ENCODE measurements at regions not wholly inside any gene's neighbourhood (a gene's known extent, or its start where the extent isn't known, plus 50 kb on each side); places are given as distances from the start of the nearest gene placed in this dataset.
A peak's percentile ranks its signal among the peaks of the same experiment; 100 is the strongest.

DNA sequence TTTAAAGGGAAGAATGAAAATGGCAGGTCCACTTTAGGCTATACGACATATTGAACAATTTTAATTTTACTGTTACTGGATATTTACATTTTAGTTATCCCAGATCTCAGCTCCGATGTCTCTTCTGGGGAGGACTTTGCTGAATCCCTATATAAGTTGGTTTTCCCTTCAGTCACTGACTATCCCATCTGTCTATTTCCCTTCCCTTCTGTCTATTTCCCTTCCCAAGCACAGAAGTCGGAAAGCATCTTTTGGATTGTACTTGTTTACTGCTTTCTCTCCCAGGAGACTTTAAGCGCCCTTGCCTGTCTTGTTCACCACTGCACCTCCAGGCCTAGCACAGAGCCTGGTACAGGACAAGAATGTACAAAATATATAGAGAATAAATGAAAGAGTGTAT lies 165.8 kb upstream of the SALL4 start:
- TF ChIP-seq, protein P1, sequence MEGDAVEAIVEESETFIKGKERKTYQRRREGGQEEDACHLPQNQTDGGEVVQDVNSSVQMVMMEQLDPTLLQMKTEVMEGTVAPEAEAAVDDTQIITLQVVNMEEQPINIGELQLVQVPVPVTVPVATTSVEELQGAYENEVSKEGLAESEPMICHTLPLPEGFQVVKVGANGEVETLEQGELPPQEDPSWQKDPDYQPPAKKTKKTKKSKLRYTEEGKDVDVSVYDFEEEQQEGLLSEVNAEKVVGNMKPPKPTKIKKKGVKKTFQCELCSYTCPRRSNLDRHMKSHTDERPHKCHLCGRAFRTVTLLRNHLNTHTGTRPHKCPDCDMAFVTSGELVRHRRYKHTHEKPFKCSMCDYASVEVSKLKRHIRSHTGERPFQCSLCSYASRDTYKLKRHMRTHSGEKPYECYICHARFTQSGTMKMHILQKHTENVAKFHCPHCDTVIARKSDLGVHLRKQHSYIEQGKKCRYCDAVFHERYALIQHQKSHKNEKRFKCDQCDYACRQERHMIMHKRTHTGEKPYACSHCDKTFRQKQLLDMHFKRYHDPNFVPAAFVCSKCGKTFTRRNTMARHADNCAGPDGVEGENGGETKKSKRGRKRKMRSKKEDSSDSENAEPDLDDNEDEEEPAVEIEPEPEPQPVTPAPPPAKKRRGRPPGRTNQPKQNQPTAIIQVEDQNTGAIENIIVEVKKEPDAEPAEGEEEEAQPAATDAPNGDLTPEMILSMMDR (IDR thresholded peaks at IDR 0.05; ENCODE audit: borderline replicate concordance, extremely low read depth, low read length, poor library complexity, severe bottlenecking) = no peak
- TF ChIP-seq EZH2 (IDR thresholded peaks at IDR 0.05; ENCODE audit: borderline replicate concordance, low read depth, low read length, severe bottlenecking) = no peak
- H3K9ac ChIP-seq (ENCODE audit: low read depth, low read length) = no peak overlapping the region
- no peaks in the 10 kb centered on the region for H4K20me1 ChIP-seq (ENCODE audit: insufficient read depth, low read length)
- H3K79me2 ChIP-seq (ENCODE audit: insufficient read depth, low read length) = no peaks in the 10 kb centered on the region
- no peak overlapping the region for H3K4me2 ChIP-seq (ENCODE audit: insufficient read depth, low read length)
- DNase-seq = no peak
- no peaks in the 10 kb centered on the region for H3K36me3 ChIP-seq (ENCODE audit: insufficient read depth, low read length)
- H2AFZ ChIP-seq (ENCODE audit: low read depth, low read length) = no peak overlapping the region
- no peak for ATAC-seq (ENCODE audit: insufficient read depth, low read depth)
- H3K27me3 ChIP-seq (ENCODE audit: insufficient read depth, low read length, poor library complexity) = no peaks in the 10 kb centered on the region
- H3K9me3 ChIP-seq (ENCODE audit: insufficient read depth, low read length, severe bottlenecking) = no peaks in the 10 kb centered on the region
- no peak overlapping the region for H3K27ac ChIP-seq (ENCODE audit: low read length)
- no peaks in the 10 kb centered on the region for H3K4me1 ChIP-seq (ENCODE audit: insufficient read depth, low read length)
- no peak overlapping the region for H3K4me3 ChIP-seq (ENCODE audit: low read depth in 1 of 2, low read length in 2 of 2)

DNA sequence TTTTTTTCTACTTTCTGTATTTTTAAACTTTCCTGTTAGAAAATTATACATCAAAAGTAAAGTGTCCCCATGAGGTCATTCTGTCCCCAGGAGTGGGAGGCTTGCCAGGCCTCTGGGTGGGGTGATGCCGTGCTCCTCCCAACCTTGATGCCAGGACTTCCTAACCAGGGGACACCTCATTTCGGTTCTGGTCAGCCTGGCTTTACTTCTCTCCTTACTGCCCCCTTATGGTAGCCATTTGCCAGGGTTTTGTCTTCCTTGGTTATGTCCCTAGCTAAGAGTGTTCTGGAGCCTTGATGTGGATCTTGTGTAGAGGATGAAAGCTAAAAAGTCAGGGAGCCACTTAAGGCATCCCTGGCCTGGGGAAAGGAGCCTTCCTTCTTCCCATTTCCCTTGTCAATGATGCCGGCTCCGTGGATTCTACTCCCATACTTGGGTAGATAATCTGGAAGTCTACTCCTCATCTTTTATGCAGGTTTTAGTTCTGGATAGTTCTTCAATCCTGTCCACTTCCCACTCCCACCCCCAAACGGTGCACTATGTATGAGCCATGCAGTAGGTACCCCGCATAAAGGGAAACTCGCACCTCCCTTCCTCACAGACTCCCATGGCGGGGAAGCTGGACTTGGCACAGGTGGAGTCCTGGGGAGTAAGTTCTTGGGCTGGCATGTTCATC lies 164.1 kb upstream of the SALL4 start:
- Histone ChIP-seq H2AFZ (ENCODE audit: low read depth, low read length) (no peak overlapping the region), H3K4me3 (ENCODE audit: low read depth in 1 of 2, low read length in 2 of 2) (no peak overlapping the region), H3K27me3 (ENCODE audit: insufficient read depth, low read length, poor library complexity) (no peaks in the 10 kb centered on the region), H3K27ac (ENCODE audit: low read length) (no peak overlapping the region), H3K4me2 (ENCODE audit: insufficient read depth, low read length) (no peak overlapping the region), H3K4me1 (ENCODE audit: insufficient read depth, low read length) (no peaks in the 10 kb centered on the region), H3K79me2 (ENCODE audit: insufficient read depth, low read length) (no peaks in the 10 kb centered on the region), H4K20me1 (ENCODE audit: insufficient read depth, low read length) (no peaks in the 10 kb centered on the region), H3K9me3 (ENCODE audit: insufficient read depth, low read length, severe bottlenecking) (no peaks in the 10 kb centered on the region), H3K9ac (ENCODE audit: low read depth, low read length) (no peak overlapping the region), H3K36me3 (ENCODE audit: insufficient read depth, low read length) (no peaks in the 10 kb centered on the region)
- no peak for DNase-seq
- ATAC-seq (ENCODE audit: insufficient read depth, low read depth) = no peak
- TF ChIP-seq EZH2 (IDR thresholded peaks at IDR 0.05; ENCODE audit: borderline replicate concordance, low read depth, low read length, severe bottlenecking) = no peak
- TF ChIP-seq, protein P1 (IDR thresholded peaks at IDR 0.05; ENCODE audit: borderline replicate concordance, extremely low read depth, low read length, poor library complexity, severe bottlenecking) = peak; percentile 55

DNA sequence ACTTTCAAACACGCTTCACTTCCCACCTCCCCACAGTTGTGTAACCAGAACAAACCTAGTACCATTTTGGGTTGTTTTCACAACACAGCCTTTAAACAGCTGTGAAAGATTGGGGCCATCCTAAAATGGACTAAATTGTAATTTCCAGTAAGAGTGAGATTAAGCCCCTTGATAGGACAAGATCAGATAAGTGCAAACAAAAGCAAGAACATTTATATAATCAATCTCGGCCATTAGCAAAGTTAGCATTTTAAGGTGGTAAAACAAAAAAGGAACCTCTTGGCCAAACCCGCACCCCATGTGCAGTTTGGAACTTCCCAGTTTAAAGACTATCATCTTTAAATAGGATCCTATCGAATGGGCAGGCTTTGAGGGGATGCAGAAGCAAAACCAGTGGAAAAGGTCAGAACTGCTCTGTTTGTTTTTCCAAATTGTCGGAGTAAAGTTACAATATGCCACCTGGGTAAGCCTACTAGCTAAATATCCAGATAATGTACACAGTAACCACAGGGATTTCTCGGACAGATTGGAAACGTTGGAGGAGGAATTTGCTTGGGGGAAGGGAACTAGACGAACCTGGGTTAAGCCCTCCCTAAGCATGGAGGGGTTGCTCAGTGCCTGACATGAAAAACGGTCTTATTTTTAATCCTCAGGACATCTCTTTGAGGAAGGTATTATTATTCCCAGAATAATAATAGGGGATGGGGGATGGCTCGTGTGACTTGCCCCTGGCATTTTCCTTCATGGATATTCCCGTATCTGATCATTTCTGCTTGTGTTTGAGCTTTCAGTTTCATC lies 159.8 kb upstream of the SALL4 start:
- Histone ChIP-seq H3K27me3 (ENCODE audit: insufficient read depth, low read length, poor library complexity) (peaks cover 9% of the 10 kb centered on the region), H3K9ac (ENCODE audit: low read depth, low read length) (no peak overlapping the region), H2AFZ (ENCODE audit: low read depth, low read length) (no peak overlapping the region), H3K79me2 (ENCODE audit: insufficient read depth, low read length) (no peaks in the 10 kb centered on the region), H4K20me1 (ENCODE audit: insufficient read depth, low read length) (no peaks in the 10 kb centered on the region), H3K4me1 (ENCODE audit: insufficient read depth, low read length) (no peaks in the 10 kb centered on the region), H3K4me2 (ENCODE audit: insufficient read depth, low read length) (no peak overlapping the region), H3K27ac (ENCODE audit: low read length) (no peak overlapping the region), H3K36me3 (ENCODE audit: insufficient read depth, low read length) (no peaks in the 10 kb centered on the region), H3K4me3 (ENCODE audit: low read depth in 1 of 2, low read length in 2 of 2) (no peak overlapping the region), H3K9me3 (ENCODE audit: insufficient read depth, low read length, severe bottlenecking) (no peaks in the 10 kb centered on the region)
- no peak for ATAC-seq (ENCODE audit: insufficient read depth, low read depth)
- TF ChIP-seq EZH2 (IDR thresholded peaks at IDR 0.05; ENCODE audit: borderline replicate concordance, low read depth, low read length, severe bottlenecking) = no peak
- TF ChIP-seq, protein P1 (IDR thresholded peaks at IDR 0.05; ENCODE audit: borderline replicate concordance, extremely low read depth, low read length, poor library complexity, severe bottlenecking) = no peak
- no peak for DNase-seq

Data from DND-41 (cell line).